HCT116 (cell line): ENCODE measurements at regions not wholly inside any gene's neighbourhood (a gene's known extent, or its start where the extent isn't known, plus 50 kb on each side); places are given as distances from the start of the nearest gene placed in this dataset.

Source experiments
- ATAC-seq: fragments of 200-7000 bp; cut with Tn5 transposase; 2 replicates; pipeline ENCODE4 v1.9.1; 2020; ENCODE audit warnings: mild to moderate bottlenecking, moderate library complexity
- BruUV-seq: library from RNA; stranded (reverse); fragments of 400-500 nt; replicated peaks from 2 replicates; lab custom pipeline; 2021; lab: Mats Ljungman, UMichigan
- CTCF ChIA-PET: fragments of 300-600 bp; sonication (Branson Sonifier 250); formaldehyde crosslinking; loops from one replicate; lab custom pipeline; 2021; ENCODE audit warnings: antibody characterized with exemption; lab: Charles Lee
- POLR2A ChIA-PET: fragments of 300-600, 350-600 bp; sonication (Branson Sonifier 250); formaldehyde crosslinking; loops from one replicate; lab custom pipeline; 2021; ENCODE audit warnings: antibody characterized with exemption; lab: Charles Lee
- RAD21 ChIA-PET, 2 experiments: fragments of 300-600 bp; sonication (Branson Sonifier 250); formaldehyde crosslinking; loops; one replicate each; lab custom pipeline; 2023; ENCODE audit warnings: low total read pairs in 2 of 2; ENCODE audit not compliant: uncharacterized antibody in 2 of 2, unreplicated experiment in 2 of 2, low non-redundant PET in 1 of 2; lab: Charles Lee
- DNase-seq: peaks from one replicate; pipeline ENCODE4 v3.0.0-alpha.2; 2010; ENCODE audit warnings: low read depth, low spot score
- H2AFZ ChIP-seq: fragments of 200-600 bp; shearing (Covaris generic), sonication (generic); 2 replicates; pipeline ENCODE4 v1.6.1; 2017; ENCODE audit warnings: low read depth, mixed run types, mixed read lengths, antibody characterized with exemption, low read length; ENCODE audit not compliant: poor library complexity, severe bottlenecking
- H3K27ac ChIP-seq: 2 replicates; pipeline ENCODE4 v1.5.1; 2012; ENCODE audit warnings: low read depth, low read length
- H3K27me3 ChIP-seq: fragments of 200-600 bp; sonication (generic); 2 replicates; pipeline ENCODE4 v1.6.1; 2016; ENCODE audit warnings: mixed run types, low read length, mixed read lengths; ENCODE audit not compliant: insufficient read depth
- H3K36me3 ChIP-seq, 2 experiments: fragments of 200-500 bp in 1 of 2; fragments of 200-600 bp in 1 of 2; sonication (Bioruptor generic) in 1 of 2; sonication (generic) in 1 of 2; 2 replicates each; pipeline versions ENCODE4 v1.5.1 to v1.6.1; 2014 to 2016; ENCODE audit warnings: low read length in 2 of 2, inconsistent platforms in 1 of 2, mixed read lengths in 1 of 2, mixed run types in 1 of 2; ENCODE audit not compliant: insufficient read depth in 2 of 2, control insufficient read depth in 1 of 2
- H3K4me1 ChIP-seq, 2 experiments: fragments of 200-600 bp in 1 of 2; sonication (generic) in 1 of 2; 2 replicates each; pipeline versions ENCODE4 v1.5.1 to v1.6.1; 2012 to 2017; ENCODE audit warnings: low read length in 2 of 2, inconsistent platforms in 1 of 2, mild to moderate bottlenecking in 1 of 2, mixed read lengths in 1 of 2, mixed run types in 1 of 2, moderate library complexity in 1 of 2; ENCODE audit not compliant: insufficient read depth in 2 of 2, control insufficient read depth in 1 of 2
- H3K4me2 ChIP-seq: fragments of 200-600 bp; sonication (generic); 2 replicates; pipeline ENCODE4 v1.6.1; 2017; ENCODE audit warnings: mixed run types, low read length, mixed read lengths
- H3K4me3 ChIP-seq, 2 experiments: fragments of 200-600 bp in 1 of 2; sonication (generic) in 1 of 2; replicated peaks in 1 of 2; 2 replicates each; pipeline ENCODE4 v1.5.1; 2011 to 2016; ENCODE audit warnings: low read length in 2 of 2, control low read depth in 1 of 2, low read depth in 1 of 2, mild to moderate bottlenecking in 1 of 2, mixed read lengths in 1 of 2, mixed run types in 1 of 2
- H3K79me2 ChIP-seq: fragments of 200-600 bp; sonication (generic); 2 replicates; pipeline ENCODE4 v1.6.1; 2017; ENCODE audit warnings: mild to moderate bottlenecking, mixed run types, low read length, moderate library complexity, mixed read lengths; ENCODE audit not compliant: insufficient read depth
- H3K9ac ChIP-seq: fragments of 200-600 bp; sonication (generic); 2 replicates; pipeline ENCODE4 v1.6.1; 2016; ENCODE audit warnings: low read length, mixed read lengths
- H3K9me2 ChIP-seq: fragments of 200-600 bp; sonication (generic), shearing (Covaris generic); 2 replicates; pipeline ENCODE4 v1.6.1; 2017; ENCODE audit warnings: mixed run types, mild to moderate bottlenecking, moderate library complexity; ENCODE audit not compliant: insufficient read depth
- H3K9me3 ChIP-seq, 2 experiments: fragments of 200-500 bp in 1 of 2; fragments of 200-600 bp in 1 of 2; sonication (Bioruptor generic) in 1 of 2; sonication (generic) in 1 of 2; 2 replicates each; pipeline ENCODE4 v1.6.1; 2014 to 2017; ENCODE audit warnings: low read length in 2 of 2, mixed read lengths in 2 of 2, inconsistent platforms in 1 of 2, low read depth in 1 of 2, mild to moderate bottlenecking in 1 of 2, mixed run types in 1 of 2, moderate library complexity in 1 of 2; ENCODE audit not compliant: control insufficient read depth in 1 of 2, insufficient read depth in 1 of 2
- H4K20me1 ChIP-seq: fragments of 200-600 bp; sonication (generic), shearing (Covaris generic); 2 replicates; pipeline ENCODE4 v1.6.1; 2017; ENCODE audit warnings: mixed run types, mild to moderate bottlenecking, moderate library complexity; ENCODE audit not compliant: insufficient read depth
- CEBPB ChIP-seq: IDR thresholded peaks from 2 replicates; pipeline ENCODE4 v1.6.1; 2012; ENCODE audit warnings: low read depth
- EGR1 ChIP-seq: IDR thresholded peaks from 2 replicates; pipeline ENCODE4 v1.6.1; 2012; ENCODE audit warnings: low read depth
- ELF1 ChIP-seq: IDR thresholded peaks from 2 replicates; pipeline ENCODE4 v1.6.1; 2012; ENCODE audit warnings: low read depth, borderline replicate concordance
- EZH2 ChIP-seq: fragments of 200-600 bp; sonication (generic); IDR thresholded peaks from 2 replicates; pipeline ENCODE4 v1.6.1; 2017; ENCODE audit warnings: antibody characterized with exemption, mixed run types
- EZH2phosphoT487 ChIP-seq: fragments of 200-600 bp; IDR thresholded peaks from 2 replicates; pipeline ENCODE4 v1.6.1; 2018; ENCODE audit warnings: antibody characterized with exemption, borderline replicate concordance
- FOSL1 ChIP-seq: IDR thresholded peaks from 2 replicates; pipeline ENCODE4 v1.6.1; 2012; ENCODE audit warnings: low read depth
- JUND ChIP-seq: IDR thresholded peaks from 2 replicates; pipeline ENCODE4 v1.6.1; 2012
- POLR2AphosphoS5 ChIP-seq: IDR thresholded peaks from 2 replicates; pipeline ENCODE4 v1.6.1; 2011; ENCODE audit warnings: mild to moderate bottlenecking, low read depth, low read length, moderate library complexity
- RAD21 ChIP-seq: IDR thresholded peaks from 2 replicates; pipeline ENCODE4 v1.6.1; 2012; ENCODE audit warnings: low read depth, mild to moderate bottlenecking
- SP1 ChIP-seq: IDR thresholded peaks from 2 replicates; pipeline ENCODE4 v1.6.1; 2012; ENCODE audit warnings: low read depth
- SRF ChIP-seq: IDR thresholded peaks from 2 replicates; pipeline ENCODE4 v1.6.1; 2012; ENCODE audit warnings: low read depth
- TCF7L2 ChIP-seq: IDR thresholded peaks from 2 replicates; pipeline ENCODE4 v1.7.0; 2011; ENCODE audit warnings: borderline replicate concordance, inconsistent platforms; ENCODE audit not compliant: insufficient read depth, insufficient read length; ENCODE audit errors: extremely low read depth
- YY1 ChIP-seq: IDR thresholded peaks from 2 replicates; pipeline ENCODE4 v1.6.1; 2011; ENCODE audit warnings: low read length, low read depth, moderate library complexity, mild to moderate bottlenecking; ENCODE audit not compliant: insufficient replicate concordance; ENCODE audit errors: extremely low read depth
- ZNF274 ChIP-seq: fragments of 200-500 bp; sonication (Bioruptor generic); IDR thresholded peaks from 2 replicates; pipeline ENCODE4 v1.6.1; 2014; ENCODE audit warnings: mild to moderate bottlenecking, low read depth, low read length, inconsistent platforms
- intact Hi-C: fragments of 100-400 bp; cut with micrococcal nuclease; formaldehyde crosslinking; loops from 2 replicates; pipeline ENCODE4 v1.10.0; 2022
- TF ChIP-seq, protein P1 (sequence below): IDR thresholded peaks from 2 replicates; pipeline ENCODE4 v1.6.1; 2012
- TF ChIP-seq, protein P2 (sequence below): IDR thresholded peaks from 2 replicates; pipeline ENCODE4 v1.6.1; 2012; ENCODE audit warnings: low read depth
- TF ChIP-seq, protein P3 (sequence below): IDR thresholded peaks from 2 replicates; pipeline ENCODE4 v1.6.1; 2011; ENCODE audit warnings: mild to moderate bottlenecking, low read length, moderate library complexity; ENCODE audit not compliant: insufficient replicate concordance; ENCODE audit errors: extremely low read depth
- TF ChIP-seq, protein P4 (sequence below): IDR thresholded peaks from 2 replicates; pipeline ENCODE4 v1.6.1; 2012
- TF ChIP-seq, protein P5 (sequence below), 3 experiments: fragments of 200-600 bp in 1 of 3; sonication (generic) in 1 of 3; IDR thresholded peaks in 2 of 3; conservative IDR thresholded peaks in 1 of 3; 2 replicates each; pipeline ENCODE4 v1.5.1; 2012 to 2017; ENCODE audit warnings: low read depth in 2 of 3, low read length in 2 of 3, antibody characterized with exemption in 1 of 3, borderline replicate concordance in 1 of 3, control low read depth in 1 of 3, mild to moderate bottlenecking in 1 of 3, mixed read lengths in 1 of 3, mixed run types in 1 of 3, moderate library complexity in 1 of 3; ENCODE audit not compliant: insufficient read depth in 1 of 3

DNA sequence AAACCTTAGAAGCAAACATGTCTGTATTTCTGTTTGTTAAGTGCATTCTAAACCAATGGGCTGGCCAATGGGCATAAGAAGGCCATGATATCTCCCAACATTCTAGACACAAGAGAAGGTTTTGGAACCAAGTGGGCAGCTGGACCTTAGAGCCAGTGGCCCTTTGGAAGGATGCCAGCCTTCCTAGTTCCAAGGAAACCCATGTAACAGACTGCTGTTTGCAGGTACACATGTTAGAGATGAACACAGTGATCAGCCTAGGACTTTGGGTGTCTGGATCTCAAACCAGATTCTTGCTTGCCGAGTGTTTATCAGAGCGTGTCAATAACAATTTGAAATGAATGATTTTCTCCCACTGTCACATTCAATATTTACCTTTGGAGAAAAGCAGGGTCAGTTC, 97.5 kb upstream of the COPS8 start:
- Histone ChIP-seq H3K4me3 (no peak overlapping the region), H3K9me2 (no peaks in the 10 kb centered on the region), H3K4me2 (no peak overlapping the region), H3K79me2 (no peaks in the 10 kb centered on the region), H4K20me1 (no peaks in the 10 kb centered on the region), H3K27me3 (peaks cover 86% of the 10 kb centered on the region), H3K9ac (no peak overlapping the region), H3K9me3 (no peaks in the 10 kb centered on the region), H3K36me3 (no peaks in the 10 kb centered on the region), H3K4me1 (no peaks in the 10 kb centered on the region), H2AFZ (no peak overlapping the region), H3K27ac (no peak overlapping the region)
- TF ChIP-seq SP1 (no peak), EGR1 (no peak), YY1 (no peak), JUND (no peak), ZNF274 (no peak), TCF7L2 (no peak), ELF1 (no peak), POLR2AphosphoS5 (no peak), CEBPB (no peak), EZH2phosphoT487 (no peak), SRF (no peak), FOSL1 (no peak), RAD21 (no peak), EZH2 (no peak)
- TF ChIP-seq, protein P1, sequence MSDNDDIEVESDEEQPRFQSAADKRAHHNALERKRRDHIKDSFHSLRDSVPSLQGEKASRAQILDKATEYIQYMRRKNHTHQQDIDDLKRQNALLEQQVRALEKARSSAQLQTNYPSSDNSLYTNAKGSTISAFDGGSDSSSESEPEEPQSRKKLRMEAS, result no peak
- TF ChIP-seq, protein P2, sequence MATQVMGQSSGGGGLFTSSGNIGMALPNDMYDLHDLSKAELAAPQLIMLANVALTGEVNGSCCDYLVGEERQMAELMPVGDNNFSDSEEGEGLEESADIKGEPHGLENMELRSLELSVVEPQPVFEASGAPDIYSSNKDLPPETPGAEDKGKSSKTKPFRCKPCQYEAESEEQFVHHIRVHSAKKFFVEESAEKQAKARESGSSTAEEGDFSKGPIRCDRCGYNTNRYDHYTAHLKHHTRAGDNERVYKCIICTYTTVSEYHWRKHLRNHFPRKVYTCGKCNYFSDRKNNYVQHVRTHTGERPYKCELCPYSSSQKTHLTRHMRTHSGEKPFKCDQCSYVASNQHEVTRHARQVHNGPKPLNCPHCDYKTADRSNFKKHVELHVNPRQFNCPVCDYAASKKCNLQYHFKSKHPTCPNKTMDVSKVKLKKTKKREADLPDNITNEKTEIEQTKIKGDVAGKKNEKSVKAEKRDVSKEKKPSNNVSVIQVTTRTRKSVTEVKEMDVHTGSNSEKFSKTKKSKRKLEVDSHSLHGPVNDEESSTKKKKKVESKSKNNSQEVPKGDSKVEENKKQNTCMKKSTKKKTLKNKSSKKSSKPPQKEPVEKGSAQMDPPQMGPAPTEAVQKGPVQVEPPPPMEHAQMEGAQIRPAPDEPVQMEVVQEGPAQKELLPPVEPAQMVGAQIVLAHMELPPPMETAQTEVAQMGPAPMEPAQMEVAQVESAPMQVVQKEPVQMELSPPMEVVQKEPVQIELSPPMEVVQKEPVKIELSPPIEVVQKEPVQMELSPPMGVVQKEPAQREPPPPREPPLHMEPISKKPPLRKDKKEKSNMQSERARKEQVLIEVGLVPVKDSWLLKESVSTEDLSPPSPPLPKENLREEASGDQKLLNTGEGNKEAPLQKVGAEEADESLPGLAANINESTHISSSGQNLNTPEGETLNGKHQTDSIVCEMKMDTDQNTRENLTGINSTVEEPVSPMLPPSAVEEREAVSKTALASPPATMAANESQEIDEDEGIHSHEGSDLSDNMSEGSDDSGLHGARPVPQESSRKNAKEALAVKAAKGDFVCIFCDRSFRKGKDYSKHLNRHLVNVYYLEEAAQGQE, result no peak
- TF ChIP-seq, protein P3, sequence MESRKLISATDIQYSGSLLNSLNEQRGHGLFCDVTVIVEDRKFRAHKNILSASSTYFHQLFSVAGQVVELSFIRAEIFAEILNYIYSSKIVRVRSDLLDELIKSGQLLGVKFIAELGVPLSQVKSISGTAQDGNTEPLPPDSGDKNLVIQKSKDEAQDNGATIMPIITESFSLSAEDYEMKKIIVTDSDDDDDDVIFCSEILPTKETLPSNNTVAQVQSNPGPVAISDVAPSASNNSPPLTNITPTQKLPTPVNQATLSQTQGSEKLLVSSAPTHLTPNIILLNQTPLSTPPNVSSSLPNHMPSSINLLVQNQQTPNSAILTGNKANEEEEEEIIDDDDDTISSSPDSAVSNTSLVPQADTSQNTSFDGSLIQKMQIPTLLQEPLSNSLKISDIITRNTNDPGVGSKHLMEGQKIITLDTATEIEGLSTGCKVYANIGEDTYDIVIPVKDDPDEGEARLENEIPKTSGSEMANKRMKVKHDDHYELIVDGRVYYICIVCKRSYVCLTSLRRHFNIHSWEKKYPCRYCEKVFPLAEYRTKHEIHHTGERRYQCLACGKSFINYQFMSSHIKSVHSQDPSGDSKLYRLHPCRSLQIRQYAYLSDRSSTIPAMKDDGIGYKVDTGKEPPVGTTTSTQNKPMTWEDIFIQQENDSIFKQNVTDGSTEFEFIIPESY, result no peak
- TF ChIP-seq, protein P4, sequence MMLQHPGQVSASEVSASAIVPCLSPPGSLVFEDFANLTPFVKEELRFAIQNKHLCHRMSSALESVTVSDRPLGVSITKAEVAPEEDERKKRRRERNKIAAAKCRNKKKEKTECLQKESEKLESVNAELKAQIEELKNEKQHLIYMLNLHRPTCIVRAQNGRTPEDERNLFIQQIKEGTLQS, result no peak
- TF ChIP-seq, protein P5, sequence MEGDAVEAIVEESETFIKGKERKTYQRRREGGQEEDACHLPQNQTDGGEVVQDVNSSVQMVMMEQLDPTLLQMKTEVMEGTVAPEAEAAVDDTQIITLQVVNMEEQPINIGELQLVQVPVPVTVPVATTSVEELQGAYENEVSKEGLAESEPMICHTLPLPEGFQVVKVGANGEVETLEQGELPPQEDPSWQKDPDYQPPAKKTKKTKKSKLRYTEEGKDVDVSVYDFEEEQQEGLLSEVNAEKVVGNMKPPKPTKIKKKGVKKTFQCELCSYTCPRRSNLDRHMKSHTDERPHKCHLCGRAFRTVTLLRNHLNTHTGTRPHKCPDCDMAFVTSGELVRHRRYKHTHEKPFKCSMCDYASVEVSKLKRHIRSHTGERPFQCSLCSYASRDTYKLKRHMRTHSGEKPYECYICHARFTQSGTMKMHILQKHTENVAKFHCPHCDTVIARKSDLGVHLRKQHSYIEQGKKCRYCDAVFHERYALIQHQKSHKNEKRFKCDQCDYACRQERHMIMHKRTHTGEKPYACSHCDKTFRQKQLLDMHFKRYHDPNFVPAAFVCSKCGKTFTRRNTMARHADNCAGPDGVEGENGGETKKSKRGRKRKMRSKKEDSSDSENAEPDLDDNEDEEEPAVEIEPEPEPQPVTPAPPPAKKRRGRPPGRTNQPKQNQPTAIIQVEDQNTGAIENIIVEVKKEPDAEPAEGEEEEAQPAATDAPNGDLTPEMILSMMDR (IDR thresholded peaks at IDR 0.05 in 2 of 3, conservative IDR thresholded peaks at IDR 0.05 in 1 of 3; ENCODE audit: borderline replicate concordance in 1 of 3, insufficient read depth in 1 of 3, low read depth in 2 of 3, low read length in 2 of 3), result no peak
- intact Hi-C loops, result no loop called here
- ATAC-seq (no peak), DNase-seq (no peak)
- BruUV-seq, result no TSS peak
- ChIA-PET POLR2A (no interaction called here), RAD21 (no interaction called here), CTCF (no interaction called here)
